PC-9 (cell line): ENCODE measurements at regions not wholly inside any gene's neighbourhood (a gene's known extent, or its start where the extent isn't known, plus 50 kb on each side); places are given as distances from the start of the nearest gene placed in this dataset.

ENCODE experiments used
- BruUV-seq: library from RNA; stranded (reverse); fragments of 400-500 nt; replicated peaks from 2 replicates; lab custom pipeline; 2021; lab: Mats Ljungman, UMichigan
- CTCF ChIA-PET: fragments of 300-600 bp; sonication (Branson Sonifier 250); formaldehyde crosslinking; loops from one replicate; lab custom pipeline; 2022; ENCODE audit warnings: antibody characterized with exemption; lab: Charles Lee
- POLR2A ChIA-PET: fragments of 300-600 bp; sonication (Branson Sonifier 250); formaldehyde crosslinking; loops from one replicate; lab custom pipeline; 2022; ENCODE audit warnings: antibody characterized with exemption; ENCODE audit not compliant: unreplicated experiment; lab: Charles Lee
- DNase-seq, 2 experiments: peaks; one replicate each; pipeline versions ENCODE4 v3.0.0 to v3.0.0-alpha.2; 2015 to 2022; ENCODE audit warnings: mixed read lengths in 1 of 2
- H2AFZ ChIP-seq: fragments of 200-600 bp; sonication (generic); 2 replicates; pipeline ENCODE4 v1.8.1; 2017; ENCODE audit warnings: antibody characterized with exemption
- H3F3A ChIP-seq: fragments of 200-600 bp; sonication (generic); 2 replicates; pipeline ENCODE4 v1.8.1; 2017; ENCODE audit warnings: antibody characterized with exemption, mild to moderate bottlenecking, low read depth; ENCODE audit not compliant: insufficient read depth
- H3K27ac ChIP-seq: fragments of 200-600 bp; sonication (generic); 2 replicates; pipeline ENCODE4 v1.6.1; 2016; ENCODE audit warnings: mixed run types
- H3K27me3 ChIP-seq: fragments of 200-600 bp; sonication (generic); 2 replicates; pipeline ENCODE4 v1.6.1; 2016; ENCODE audit warnings: low read depth, mixed run types; ENCODE audit not compliant: insufficient read depth
- H3K36me3 ChIP-seq: fragments of 200-600 bp; sonication (generic); 2 replicates; pipeline ENCODE4 v1.6.1; 2016; ENCODE audit warnings: low read depth, mixed run types
- H3K4me1 ChIP-seq: fragments of 200-600 bp; sonication (generic); replicated peaks from 2 replicates; pipeline ENCODE4 v1.6.1; 2016; ENCODE audit warnings: mixed run types; ENCODE audit not compliant: insufficient read depth
- H3K4me2 ChIP-seq: fragments of 200-600 bp; sonication (generic); 2 replicates; pipeline ENCODE4 v1.6.1; 2017; ENCODE audit warnings: mixed run types
- H3K4me3 ChIP-seq: fragments of 200-600 bp; sonication (generic); 2 replicates; pipeline ENCODE4 v1.6.1; 2016; ENCODE audit warnings: mixed run types
- H3K79me2 ChIP-seq: fragments of 200-600 bp; sonication (generic); 2 replicates; pipeline ENCODE4 v1.6.1; 2017; ENCODE audit warnings: low read depth, mixed run types
- H3K9me2 ChIP-seq: fragments of 200-600 bp; sonication (generic); 2 replicates; pipeline ENCODE4 v1.8.1; 2017; ENCODE audit warnings: mild to moderate bottlenecking; ENCODE audit not compliant: insufficient read depth
- H3K9me3 ChIP-seq: fragments of 200-600 bp; sonication (generic); 2 replicates; pipeline ENCODE4 v1.8.1; 2016; ENCODE audit warnings: low read depth; ENCODE audit not compliant: insufficient read depth
- H4K20me1 ChIP-seq: fragments of 200-600 bp; sonication (generic); 2 replicates; pipeline ENCODE4 v1.8.1; 2017; ENCODE audit not compliant: insufficient read depth
- CTCF ChIP-seq: fragments of 200-600 bp; sonication (generic); conservative IDR thresholded peaks from 2 replicates; pipeline ENCODE4 v1.6.1; 2017; ENCODE audit warnings: mixed run types, antibody characterized with exemption, mild to moderate bottlenecking, moderate library complexity
- EZH2 ChIP-seq: fragments of 200-600 bp; sonication (generic); IDR thresholded peaks from 2 replicates; pipeline ENCODE4 v1.8.0; 2017; ENCODE audit warnings: antibody characterized with exemption, low read depth
- intact Hi-C: fragments of 100-400 bp; cut with micrococcal nuclease; formaldehyde crosslinking; loops from one replicate; pipeline ENCODE4 v1.10.0; 2022; ENCODE audit not compliant: unreplicated experiment

GRCh38 chrX:44032479-44032878, 59.3 kb upstream of the NDP start:
- intact Hi-C loops = no loop called here
- Histone ChIP-seq H2AFZ (no peak overlapping the region), H3K36me3 (no peaks in the 10 kb centered on the region), H3K4me3 (no peak overlapping the region), H3K27ac (no peak overlapping the region), H3K4me2 (no peak overlapping the region), H4K20me1 (no peaks in the 10 kb centered on the region), H3K79me2 (no peaks in the 10 kb centered on the region), H3K9me3 (no peaks in the 10 kb centered on the region), H3K4me1 (no peaks in the 10 kb centered on the region), H3K9me2 (no peaks in the 10 kb centered on the region), H3K27me3 (no peaks in the 10 kb centered on the region), H3F3A (no peaks in the 10 kb centered on the region)
- TF ChIP-seq EZH2 (no peak), CTCF (no peak)
- BruUV-seq = no TSS peak
- DNase-seq = no peak
- CTCF ChIA-PET = no interaction called here
- POLR2A ChIA-PET = no interaction called here

- DNase-seq = no peak
- no peak overlapping the region for H2AFZ ChIP-seq
- POLR2A ChIA-PET = no interaction called here
These were observed 52.4 kb upstream of the NDP start for GRCh38 chrX:44025555-44025954.

More at GRCh38 chrX:44025555-44025954, 52.4 kb upstream of the NDP start:
- H3K9me3 ChIP-seq = no peaks in the 10 kb centered on the region
- no peaks in the 10 kb centered on the region for H4K20me1 ChIP-seq
- intact Hi-C loops = no loop called here
- no peaks in the 10 kb centered on the region for H3F3A ChIP-seq
- H3K9me2 ChIP-seq = no peaks in the 10 kb centered on the region
- no peak overlapping the region for H3K4me3 ChIP-seq
- CTCF ChIA-PET = no interaction called here
- no peaks in the 10 kb centered on the region for H3K36me3 ChIP-seq
- H3K27me3 ChIP-seq = no peaks in the 10 kb centered on the region
- no peaks in the 10 kb centered on the region for H3K79me2 ChIP-seq
- BruUV-seq = no TSS peak
- TF ChIP-seq EZH2 = no peak
- no peak for TF ChIP-seq CTCF
- no peak overlapping the region for H3K4me2 ChIP-seq
- no peaks in the 10 kb centered on the region for H3K4me1 ChIP-seq
- H3K27ac ChIP-seq = no peak overlapping the region
